ENCODE measurements at regions not wholly inside any gene's neighbourhood (a gene's known extent, or its start where the extent isn't known, plus 50 kb on each side); places are given as distances from the start of the nearest gene placed in this dataset.

GRCh38 chr16:6937641-6938040, 395.0 kb upstream of the RBFOX1 start:
- POLR2A ChIA-PET = no interaction called here
- H3K4me1 ChIP-seq (ENCODE audit: control insufficient read depth, extremely low read depth, insufficient read depth, low read length) = no peaks in the 10 kb centered on the region
- H4K20me1 ChIP-seq (replicated peaks; ENCODE audit: control insufficient read depth, extremely low read depth, insufficient read depth, low read length) = no peaks in the 10 kb centered on the region
- no peak for FAIRE-seq
- H3K36me3 ChIP-seq (ENCODE audit: control insufficient read depth in 2 of 2, extremely low read depth in 1 of 2, insufficient read depth in 2 of 2, low read length in 2 of 2) = no peaks in the 10 kb centered on the region
- H3K79me2 ChIP-seq (ENCODE audit: control insufficient read depth, insufficient read depth, low read length) = no peaks in the 10 kb centered on the region
- no peak overlapping the region for H3K4me2 ChIP-seq (ENCODE audit: insufficient read depth, low read length)
- no peak overlapping the region for H3K9ac ChIP-seq (replicated peaks; ENCODE audit: extremely low read depth, insufficient read depth, low read length)
- no peak overlapping the region for H3K4me3 ChIP-seq (replicated peaks in 1 of 3; ENCODE audit: insufficient read depth in 1 of 3, low read depth in 1 of 3, low read length in 3 of 3)
- BruUV-seq (replicated peaks) = no TSS peak
- intact Hi-C loops (cut with micrococcal nuclease) = no loop called here
- H3K27me3 ChIP-seq (ENCODE audit: control insufficient read depth in 2 of 2, insufficient read depth in 2 of 2, low read length in 2 of 2) = no peaks in the 10 kb centered on the region
- dilution Hi-C loops (cut with MboI; ENCODE audit: extremely low pct_ligation_motif_present, low sequenced_read_pairs) = no loop called here
- no peak overlapping the region for H2AFZ ChIP-seq (ENCODE audit: low read depth, low read length)
- CTCF ChIA-PET = no interaction called here
- H3K9me1 ChIP-seq (replicated peaks; ENCODE audit: control insufficient read depth, extremely low read depth, insufficient read depth, low read length) = no peaks in the 10 kb centered on the region
- H3K27ac ChIP-seq (ENCODE audit: insufficient read depth, low read depth, low read length) = no peak overlapping the region
- no peak for DNase-seq (ENCODE audit: low read depth, low spot score)
- TF ChIP-seq JUN (IDR thresholded peaks at IDR 0.05; ENCODE audit: borderline replicate concordance, insufficient read depth, insufficient read length, low read depth) (no peak), EZH2 (IDR thresholded peaks at IDR 0.05; ENCODE audit: borderline replicate concordance, low read depth, low read length, severe bottlenecking) (no peak), POLR2AphosphoS5 (IDR thresholded peaks at IDR 0.05; ENCODE audit: insufficient read depth, low read depth, low read length) (no peak), MYC (IDR thresholded peaks at IDR 0.05; ENCODE audit: low read depth, low read length) (no peak)
- peaks cover 2% of the 10 kb centered on the region for H3K9me3 ChIP-seq (replicated peaks; ENCODE audit: control insufficient read depth, insufficient read depth, low read length)

- Histone ChIP-seq H2AFZ (ENCODE audit: low read depth, low read length) (no peak overlapping the region), H3K27ac (ENCODE audit: insufficient read depth, low read depth, low read length) (no peak overlapping the region), H3K27me3 (ENCODE audit: control insufficient read depth in 2 of 2, insufficient read depth in 2 of 2, low read length in 2 of 2) (no peaks in the 10 kb centered on the region), H3K9me1 (replicated peaks; ENCODE audit: control insufficient read depth, extremely low read depth, insufficient read depth, low read length) (no peaks in the 10 kb centered on the region), H3K9me3 (replicated peaks; ENCODE audit: control insufficient read depth, insufficient read depth, low read length) (peaks cover 3% of the 10 kb centered on the region), H3K4me3 (replicated peaks in 1 of 3; ENCODE audit: insufficient read depth in 1 of 3, low read depth in 1 of 3, low read length in 3 of 3) (no peak overlapping the region), H3K36me3 (ENCODE audit: control insufficient read depth in 2 of 2, extremely low read depth in 1 of 2, insufficient read depth in 2 of 2, low read length in 2 of 2) (no peaks in the 10 kb centered on the region), H4K20me1 (replicated peaks; ENCODE audit: control insufficient read depth, extremely low read depth, insufficient read depth, low read length) (no peaks in the 10 kb centered on the region), H3K9ac (replicated peaks; ENCODE audit: extremely low read depth, insufficient read depth, low read length) (no peak overlapping the region), H3K4me1 (ENCODE audit: control insufficient read depth, extremely low read depth, insufficient read depth, low read length) (no peaks in the 10 kb centered on the region), H3K79me2 (ENCODE audit: control insufficient read depth, insufficient read depth, low read length) (no peaks in the 10 kb centered on the region), H3K4me2 (ENCODE audit: insufficient read depth, low read length) (no peak overlapping the region)
- intact Hi-C loops (cut with micrococcal nuclease) (no loop called here), dilution Hi-C loops (cut with MboI; ENCODE audit: extremely low pct_ligation_motif_present, low sequenced_read_pairs) (no loop called here)
- no peak for FAIRE-seq
- no peak for DNase-seq (ENCODE audit: low read depth, low spot score)
- TF ChIP-seq MYC (IDR thresholded peaks at IDR 0.05; ENCODE audit: low read depth, low read length) (no peak), POLR2A (IDR thresholded peaks at IDR 0.05; ENCODE audit: low read depth, low read length) (no peak), GATA2 (IDR thresholded peaks at IDR 0.05; ENCODE audit: insufficient read depth, insufficient read length, low read depth, low read length) (no peak), FOS (IDR thresholded peaks at IDR 0.05; ENCODE audit: borderline replicate concordance, insufficient read depth, low read length) (no peak), MAX (IDR thresholded peaks at IDR 0.05; ENCODE audit: insufficient read depth, insufficient read length) (no peak), JUN (IDR thresholded peaks at IDR 0.05; ENCODE audit: borderline replicate concordance, insufficient read depth, insufficient read length, low read depth) (no peak), CTCF (IDR thresholded peaks at IDR 0.05; ENCODE audit: extremely low read depth in 1 of 2, insufficient read depth in 1 of 2, low read depth in 1 of 2, low read length in 2 of 2) (no peak), POLR2AphosphoS5 (IDR thresholded peaks at IDR 0.05; ENCODE audit: insufficient read depth, low read depth, low read length) (no peak), EZH2 (IDR thresholded peaks at IDR 0.05; ENCODE audit: borderline replicate concordance, low read depth, low read length, severe bottlenecking) (no peak)
- no TSS peak for BruUV-seq (replicated peaks)
- CTCF ChIA-PET = no interaction called here
- POLR2A ChIA-PET = no interaction called here
Measured at GRCh38 chr16:6932871-6933385, 399.7 kb upstream of the RBFOX1 start.
